Epithelial cell of proximal tubule (primary cell): ENCODE measurements at regions not wholly inside any gene's neighbourhood (a gene's known extent, or its start where the extent isn't known, plus 50 kb on each side); places are given as distances from the start of the nearest gene placed in this dataset.

Source experiments
- DNase-seq: peaks from one replicate; pipeline ENCODE4 v3.0.0-alpha.2; 2011; ENCODE audit warnings: low read depth
- H3K4me3 ChIP-seq: 2 replicates; pipeline ENCODE4 v1.5.1; 2011; ENCODE audit warnings: low read depth, mild to moderate bottlenecking, low read length
- TF ChIP-seq, protein P1 (sequence below): conservative IDR thresholded peaks from 2 replicates; pipeline ENCODE4 v1.5.1; 2012; ENCODE audit warnings: low read depth, mild to moderate bottlenecking, low read length

- no peak overlapping the region for H3K4me3 ChIP-seq
- TF ChIP-seq, protein P1, sequence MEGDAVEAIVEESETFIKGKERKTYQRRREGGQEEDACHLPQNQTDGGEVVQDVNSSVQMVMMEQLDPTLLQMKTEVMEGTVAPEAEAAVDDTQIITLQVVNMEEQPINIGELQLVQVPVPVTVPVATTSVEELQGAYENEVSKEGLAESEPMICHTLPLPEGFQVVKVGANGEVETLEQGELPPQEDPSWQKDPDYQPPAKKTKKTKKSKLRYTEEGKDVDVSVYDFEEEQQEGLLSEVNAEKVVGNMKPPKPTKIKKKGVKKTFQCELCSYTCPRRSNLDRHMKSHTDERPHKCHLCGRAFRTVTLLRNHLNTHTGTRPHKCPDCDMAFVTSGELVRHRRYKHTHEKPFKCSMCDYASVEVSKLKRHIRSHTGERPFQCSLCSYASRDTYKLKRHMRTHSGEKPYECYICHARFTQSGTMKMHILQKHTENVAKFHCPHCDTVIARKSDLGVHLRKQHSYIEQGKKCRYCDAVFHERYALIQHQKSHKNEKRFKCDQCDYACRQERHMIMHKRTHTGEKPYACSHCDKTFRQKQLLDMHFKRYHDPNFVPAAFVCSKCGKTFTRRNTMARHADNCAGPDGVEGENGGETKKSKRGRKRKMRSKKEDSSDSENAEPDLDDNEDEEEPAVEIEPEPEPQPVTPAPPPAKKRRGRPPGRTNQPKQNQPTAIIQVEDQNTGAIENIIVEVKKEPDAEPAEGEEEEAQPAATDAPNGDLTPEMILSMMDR, result no peak
- no peak for DNase-seq
Observed at GRCh38 chr13:58823701-58824100, 1192.2 kb downstream of the PCDH17 start.

- TF ChIP-seq, protein P1, result no peak
- no peak overlapping the region for H3K4me3 ChIP-seq
- DNase-seq, result no peak
Observed at GRCh38 chr13:58827904-58828303, 1196.4 kb downstream of the PCDH17 start.

DNA sequence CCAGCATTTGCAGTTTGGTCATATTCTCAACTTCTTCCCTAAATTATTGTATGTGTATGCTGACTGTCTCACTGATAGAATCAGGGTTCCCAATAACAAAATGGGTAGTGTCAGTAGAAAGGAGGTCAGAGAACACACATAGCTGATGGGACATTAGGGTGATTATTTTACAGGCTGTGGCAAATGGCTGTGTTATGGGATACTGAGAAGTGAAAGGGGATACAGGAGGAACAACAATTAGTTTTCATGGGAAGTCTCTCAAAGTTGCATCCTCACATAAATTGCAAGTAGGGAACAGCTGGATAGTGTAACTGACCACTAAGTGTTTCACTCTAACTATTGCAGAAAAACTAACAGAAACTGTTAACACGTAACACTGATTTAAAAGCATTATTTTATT, 1199.3 kb downstream of the PCDH17 start:
- H3K4me3 ChIP-seq, result no peak overlapping the region
- TF ChIP-seq, protein P1, result no peak
- DNase-seq, result no peak

DNA sequence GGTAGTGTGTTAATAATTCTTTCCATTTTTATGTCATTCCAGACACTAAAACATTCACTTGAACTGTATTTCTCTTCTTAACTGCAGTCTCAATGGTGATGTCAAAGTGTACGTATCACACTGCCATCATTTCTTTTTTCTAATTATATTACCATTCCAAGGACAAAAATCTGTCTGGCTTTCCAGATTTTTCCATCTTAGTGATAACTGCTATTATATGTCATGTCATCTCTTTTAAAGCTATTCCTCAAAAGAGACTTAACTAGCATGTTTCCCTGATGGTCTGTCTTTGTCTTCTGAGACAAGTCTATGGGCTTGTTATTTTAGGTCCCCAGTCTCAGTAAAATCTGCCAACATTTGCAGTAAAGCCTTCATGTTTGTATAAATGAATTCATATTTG, 1207.1 kb downstream of the PCDH17 start:
- H3K4me3 ChIP-seq, result no peak overlapping the region
- DNase-seq, result no peak
- TF ChIP-seq, protein P1, result no peak

DNA sequence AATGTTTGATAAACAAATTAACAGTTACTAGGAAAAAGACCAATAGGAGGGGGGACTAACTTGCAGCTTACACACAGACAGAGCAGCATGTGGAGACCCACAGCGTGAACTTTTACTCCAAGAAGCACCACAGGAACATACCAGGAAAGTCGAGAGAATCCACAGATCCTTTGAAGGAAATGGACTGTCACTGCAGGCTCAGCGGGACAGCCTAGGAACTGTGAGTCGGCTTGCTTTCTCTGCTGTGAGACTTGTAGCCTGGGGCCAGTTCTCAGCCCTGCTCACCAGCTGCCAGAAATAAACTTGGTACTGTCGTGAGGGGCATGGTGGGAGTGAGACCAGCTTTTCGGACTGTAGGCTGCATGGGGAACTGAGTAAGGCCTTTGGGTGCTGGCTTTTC, 1211.5 kb downstream of the PCDH17 start:
- H3K4me3 ChIP-seq, result no peak overlapping the region
- no peak for DNase-seq
- TF ChIP-seq, protein P1, result no peak

DNA sequence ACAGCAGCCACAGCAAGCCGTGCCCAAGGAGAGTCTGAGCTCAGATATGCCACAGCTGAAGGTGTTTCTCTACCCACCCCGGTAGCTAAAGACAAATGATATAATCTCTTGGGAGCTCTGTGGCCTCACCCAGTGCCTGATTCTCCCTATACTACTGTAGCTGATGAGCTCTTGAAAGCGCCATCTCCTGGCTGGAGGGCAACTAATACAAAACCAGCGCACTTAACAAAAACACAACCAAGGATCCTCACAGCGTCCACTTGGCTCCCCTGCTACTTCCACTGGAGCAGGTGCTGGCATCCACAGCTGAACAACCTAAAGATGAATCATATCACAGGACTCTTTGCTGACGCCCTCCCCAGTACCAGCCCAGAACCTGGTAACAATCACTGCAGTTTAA, 1212.0 kb downstream of the PCDH17 start:
- DNase-seq, result no peak
- no peak overlapping the region for H3K4me3 ChIP-seq
- TF ChIP-seq, protein P1, result no peak

- no peak overlapping the region for H3K4me3 ChIP-seq
- TF ChIP-seq, protein P1, result no peak
- DNase-seq, result no peak
Observed at GRCh38 chr13:58850161-58850560, 1218.6 kb downstream of the PCDH17 start.
